ENCODE measurements at regions not wholly inside any gene's neighbourhood (a gene's known extent, or its start where the extent isn't known, plus 50 kb on each side); places are given as distances from the start of the nearest gene placed in this dataset.

DNA sequence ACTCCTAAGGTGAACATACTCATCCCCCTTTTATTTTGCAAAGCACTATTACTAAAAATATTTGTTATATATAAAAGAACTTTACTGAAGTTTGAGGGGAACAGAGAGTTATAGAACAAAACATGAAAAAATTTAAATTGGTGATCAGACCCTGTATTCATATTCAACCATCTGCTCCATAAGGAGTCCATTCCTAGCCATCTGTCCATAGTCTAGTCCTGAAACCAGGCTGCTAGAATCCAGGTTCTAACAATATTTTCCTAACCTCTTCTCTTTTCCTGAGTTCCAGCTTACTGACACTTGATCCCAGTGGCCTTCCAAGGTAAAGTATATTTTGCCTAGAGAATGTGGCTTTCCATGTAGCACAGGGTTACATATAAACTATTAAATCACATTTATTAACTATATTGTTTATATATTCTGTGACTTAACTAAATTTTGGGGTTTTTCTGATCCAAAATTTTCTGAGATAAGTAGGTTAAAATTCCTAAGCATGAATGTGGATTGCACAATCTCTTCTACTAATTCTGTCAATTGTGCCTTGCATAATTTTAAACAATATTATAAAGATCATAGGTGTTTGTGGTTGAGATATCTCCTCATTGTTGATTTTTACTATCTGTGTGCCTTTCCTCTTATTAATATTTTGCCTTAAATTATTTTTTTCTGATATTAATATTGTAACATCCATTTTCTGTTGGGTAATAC lies 137.6 kb upstream of the MAGI2 start:
- no peak overlapping the region for H3K4me3 ChIP-seq
- no peaks in the 10 kb centered on the region for H3K36me3 ChIP-seq
- no peak for DNase-seq
- no peaks in the 10 kb centered on the region for H3K27me3 ChIP-seq
- H3K9me3 ChIP-seq (replicated peaks), result no peaks in the 10 kb centered on the region
- H3K4me1 ChIP-seq, result no peaks in the 10 kb centered on the region
- H3K27ac ChIP-seq, result no peak overlapping the region

- H3K27me3 ChIP-seq, result no peaks in the 10 kb centered on the region
- H3K4me1 ChIP-seq, result no peaks in the 10 kb centered on the region
- H3K4me3 ChIP-seq, result no peak overlapping the region
- no peak overlapping the region for H3K27ac ChIP-seq
- no peaks in the 10 kb centered on the region for H3K9me3 ChIP-seq (replicated peaks)
- no peak for DNase-seq
- no peaks in the 10 kb centered on the region for H3K36me3 ChIP-seq
Measured at GRCh38 chr7:79590391-79590790, 136.9 kb upstream of the MAGI2 start.

- H3K4me1 ChIP-seq, result no peaks in the 10 kb centered on the region
- H3K27ac ChIP-seq, result no peak overlapping the region
- no peaks in the 10 kb centered on the region for H3K36me3 ChIP-seq
- no peak for DNase-seq
- no peaks in the 10 kb centered on the region for H3K9me3 ChIP-seq (replicated peaks)
- H3K4me3 ChIP-seq, result no peak overlapping the region
- H3K27me3 ChIP-seq, result no peaks in the 10 kb centered on the region
Measured at GRCh38 chr7:79570903-79571302, 117.4 kb upstream of the MAGI2 start.

DNA sequence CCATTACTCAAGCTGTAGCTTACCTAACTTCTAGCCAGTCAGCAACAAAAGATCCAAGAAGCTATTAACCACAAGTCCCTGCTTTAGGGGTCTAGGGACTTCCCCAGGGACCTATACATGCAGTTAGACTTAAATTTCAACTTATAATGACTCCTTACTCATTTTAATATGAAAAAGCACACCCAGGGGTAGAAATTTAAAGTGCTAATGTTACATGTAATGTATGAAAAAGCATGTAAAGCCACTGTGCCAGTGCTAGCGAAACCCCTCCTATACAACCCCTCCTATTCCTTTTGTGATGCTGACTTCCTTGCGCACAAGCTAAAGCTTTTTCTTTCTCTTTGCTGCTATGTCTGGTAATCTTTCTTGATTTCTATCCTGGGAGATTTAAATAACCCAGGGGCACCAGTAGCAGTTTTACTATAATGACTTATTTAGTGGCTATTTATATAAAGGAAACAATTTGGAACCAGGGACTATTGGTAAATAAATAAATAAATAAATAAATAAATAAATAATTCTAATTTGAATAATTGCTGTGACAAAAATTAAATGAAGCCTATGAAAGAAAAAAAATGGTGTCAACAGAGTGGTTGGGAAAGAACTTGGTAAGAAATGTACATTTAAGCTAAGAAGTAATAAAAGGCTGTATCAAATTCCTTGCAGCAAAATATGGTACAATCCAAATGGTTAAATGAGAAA lies 110.5 kb upstream of the MAGI2 start:
- Histone ChIP-seq H3K4me1 (no peaks in the 10 kb centered on the region), H3K4me3 (no peak overlapping the region), H3K27me3 (no peaks in the 10 kb centered on the region), H3K27ac (no peak overlapping the region), H3K36me3 (no peaks in the 10 kb centered on the region), H3K9me3 (replicated peaks) (no peaks in the 10 kb centered on the region)
- no peak for DNase-seq

- Histone ChIP-seq H3K27ac (no peak overlapping the region), H3K36me3 (no peaks in the 10 kb centered on the region), H3K4me1 (no peaks in the 10 kb centered on the region), H3K27me3 (no peaks in the 10 kb centered on the region), H3K9me3 (replicated peaks) (no peaks in the 10 kb centered on the region), H3K4me3 (no peak overlapping the region)
- no peak for DNase-seq
Measured at GRCh38 chr7:79555571-79555970, 102.1 kb upstream of the MAGI2 start.

- Histone ChIP-seq H3K36me3 (no peaks in the 10 kb centered on the region), H3K27me3 (no peaks in the 10 kb centered on the region), H3K4me1 (no peaks in the 10 kb centered on the region), H3K4me3 (no peak overlapping the region), H3K27ac (no peak overlapping the region), H3K9me3 (replicated peaks) (no peaks in the 10 kb centered on the region)
- DNase-seq, result no peak
Measured at GRCh38 chr7:79553811-79554555, 100.5 kb upstream of the MAGI2 start.

DNA sequence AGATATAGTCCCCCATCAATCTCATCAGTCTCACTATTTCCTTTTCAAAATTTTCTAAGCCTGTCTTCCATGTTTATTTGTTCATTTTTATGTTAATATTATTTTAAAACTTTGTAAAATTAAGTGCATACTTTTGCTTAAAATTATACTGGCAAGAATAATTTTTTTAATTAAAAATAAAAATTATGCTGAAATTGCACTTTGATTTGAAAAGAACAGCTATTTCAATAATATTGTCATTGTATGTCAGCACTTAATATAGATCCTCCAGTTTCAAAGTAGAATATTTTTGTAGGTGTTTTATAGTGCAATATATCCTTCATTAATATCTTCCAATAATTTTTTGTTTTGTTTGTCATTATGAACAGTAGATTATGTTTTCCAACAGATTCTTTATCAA lies 99.0 kb upstream of the MAGI2 start:
- Histone ChIP-seq H3K27me3 (no peaks in the 10 kb centered on the region), H3K9me3 (replicated peaks) (no peaks in the 10 kb centered on the region), H3K4me3 (no peak overlapping the region), H3K36me3 (no peaks in the 10 kb centered on the region), H3K4me1 (no peaks in the 10 kb centered on the region), H3K27ac (no peak overlapping the region)
- DNase-seq, result no peak

- Histone ChIP-seq H3K4me3 (no peak overlapping the region), H3K27ac (no peak overlapping the region), H3K27me3 (no peaks in the 10 kb centered on the region), H3K4me1 (no peaks in the 10 kb centered on the region), H3K9me3 (replicated peaks) (no peaks in the 10 kb centered on the region; the same call in 1 of the 2 replicates), H3K36me3 (no peaks in the 10 kb centered on the region)
- DNase-seq, result no peak
Measured at GRCh38 chr7:79548727-79549126, 95.3 kb upstream of the MAGI2 start.

- Histone ChIP-seq H3K27me3 (no peaks in the 10 kb centered on the region), H3K9me3 (replicated peaks) (peaks cover under 1% of the 10 kb centered on the region), H3K36me3 (no peaks in the 10 kb centered on the region), H3K27ac (no peak overlapping the region), H3K4me3 (no peak overlapping the region), H3K4me1 (no peaks in the 10 kb centered on the region)
- no peak for DNase-seq
Measured at GRCh38 chr7:79547132-79547531, 93.7 kb upstream of the MAGI2 start.

GRCh38 chr7:79540592-79540991 lies 87.1 kb upstream of the MAGI2 start:
- H3K9me3 ChIP-seq (replicated peaks), result peaks cover 3% of the 10 kb centered on the region
- no peak for DNase-seq
- H3K27ac ChIP-seq, result no peak overlapping the region
- no peak overlapping the region for H3K4me3 ChIP-seq
- H3K4me1 ChIP-seq, result no peaks in the 10 kb centered on the region
- no peaks in the 10 kb centered on the region for H3K27me3 ChIP-seq
- no peaks in the 10 kb centered on the region for H3K36me3 ChIP-seq

DNA sequence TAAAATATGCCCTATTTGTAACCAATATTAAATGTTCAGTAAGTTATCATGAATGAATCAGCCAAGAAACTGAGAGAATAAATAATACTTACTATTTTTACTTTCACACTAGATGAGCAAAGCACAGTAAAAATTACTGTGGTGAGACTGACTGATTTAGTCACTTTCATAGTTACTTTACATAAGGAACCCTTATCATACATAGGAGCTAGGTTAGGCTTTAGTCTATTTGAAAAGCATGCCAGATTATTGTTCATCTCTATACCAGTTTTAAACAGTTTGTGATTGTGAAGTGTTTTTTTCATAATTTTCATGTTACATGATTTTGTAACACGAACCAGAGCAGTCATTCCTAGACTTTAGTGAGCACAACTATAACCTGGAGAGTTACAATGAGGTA lies 80.7 kb upstream of the MAGI2 start:
- Histone ChIP-seq H3K27ac (no peak overlapping the region), H3K27me3 (peaks cover 3% of the 10 kb centered on the region; the same call in 1 of the 2 replicates), H3K9me3 (replicated peaks) (no peaks in the 10 kb centered on the region), H3K4me1 (no peaks in the 10 kb centered on the region), H3K4me3 (no peak overlapping the region), H3K36me3 (no peaks in the 10 kb centered on the region)
- DNase-seq, result no peak

GRCh38 chr7:79531905-79532664 lies 78.6 kb upstream of the MAGI2 start:
- H3K27me3 ChIP-seq, result peaks cover 3% of the 10 kb centered on the region; the same call in 1 of the 2 replicates
- H3K27ac ChIP-seq, result no peak overlapping the region
- no peak for DNase-seq
- H3K9me3 ChIP-seq (replicated peaks), result no peaks in the 10 kb centered on the region
- H3K4me3 ChIP-seq, result no peak overlapping the region
- no peaks in the 10 kb centered on the region for H3K4me1 ChIP-seq
- H3K36me3 ChIP-seq, result no peaks in the 10 kb centered on the region

DNA sequence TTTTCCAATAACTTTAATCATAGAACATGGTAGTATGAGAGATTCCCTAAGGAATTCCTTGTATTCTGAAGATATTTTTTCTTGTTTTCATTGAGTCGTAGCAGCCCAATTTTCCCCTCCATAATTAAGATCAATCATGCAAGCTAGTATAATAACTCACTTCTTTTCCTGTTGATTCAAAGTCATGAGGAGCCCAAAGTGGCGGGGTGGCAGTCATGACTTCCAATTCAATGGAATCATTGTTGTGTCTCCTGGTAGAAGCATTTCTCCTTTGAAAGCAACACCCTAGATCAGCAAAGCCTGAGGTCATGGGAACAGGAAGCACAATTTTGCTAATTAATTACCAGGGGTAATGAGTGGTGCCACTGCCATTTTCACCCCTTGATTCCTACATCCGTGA lies 77.6 kb upstream of the MAGI2 start:
- peaks cover 3% of the 10 kb centered on the region; the same call in 1 of the 2 replicates for H3K27me3 ChIP-seq
- H3K4me3 ChIP-seq, result no peak overlapping the region
- no peak overlapping the region for H3K27ac ChIP-seq
- no peaks in the 10 kb centered on the region for H3K4me1 ChIP-seq
- H3K36me3 ChIP-seq, result no peaks in the 10 kb centered on the region
- no peaks in the 10 kb centered on the region for H3K9me3 ChIP-seq (replicated peaks)
- DNase-seq, result no peak

- no peaks in the 10 kb centered on the region for H3K4me1 ChIP-seq
- no peak overlapping the region for H3K4me3 ChIP-seq
- H3K27ac ChIP-seq, result no peak overlapping the region
- H3K36me3 ChIP-seq, result no peaks in the 10 kb centered on the region
- no peaks in the 10 kb centered on the region for H3K9me3 ChIP-seq (replicated peaks)
- no peak for DNase-seq
- H3K27me3 ChIP-seq, result peaks cover 3% of the 10 kb centered on the region; the same call in 1 of the 2 replicates
Measured at GRCh38 chr7:79529881-79530235, 76.4 kb upstream of the MAGI2 start.
